ENCODE measurements at regions not wholly inside any gene's neighbourhood (a gene's known extent, or its start where the extent isn't known, plus 50 kb on each side); places are given as distances from the start of the nearest gene placed in this dataset.
"Not testable (repeated sequence)": the region's sequence is repeated elsewhere in the genome, so short reads cannot be mapped to it uniquely, and the experiment has no call there.

DNA sequence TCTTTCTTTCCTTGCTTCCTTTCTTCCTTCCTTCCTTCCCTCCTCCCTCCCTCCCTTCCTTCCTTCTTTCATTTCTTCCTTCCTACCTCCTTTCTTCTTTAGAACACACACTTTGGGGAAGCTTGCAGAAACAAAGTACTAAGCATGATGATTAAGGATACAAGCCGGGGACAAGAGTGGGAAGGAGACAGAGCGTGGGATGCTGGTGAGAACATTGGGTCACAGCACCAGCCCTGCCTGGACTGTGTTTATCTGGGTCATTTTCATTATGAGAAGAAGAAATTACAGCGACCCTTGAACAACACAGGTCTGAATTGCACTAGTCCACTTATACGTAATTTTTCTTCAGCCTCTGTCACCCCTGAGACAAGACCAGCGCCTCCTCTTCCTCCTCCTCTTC, 169.3 kb upstream of the TBL1X start:
- H3K27ac ChIP-seq = no peak overlapping the region
- no peak for TF ChIP-seq ZFX (IDR thresholded peaks at IDR 0.05)
- TF ChIP-seq, protein P1, sequence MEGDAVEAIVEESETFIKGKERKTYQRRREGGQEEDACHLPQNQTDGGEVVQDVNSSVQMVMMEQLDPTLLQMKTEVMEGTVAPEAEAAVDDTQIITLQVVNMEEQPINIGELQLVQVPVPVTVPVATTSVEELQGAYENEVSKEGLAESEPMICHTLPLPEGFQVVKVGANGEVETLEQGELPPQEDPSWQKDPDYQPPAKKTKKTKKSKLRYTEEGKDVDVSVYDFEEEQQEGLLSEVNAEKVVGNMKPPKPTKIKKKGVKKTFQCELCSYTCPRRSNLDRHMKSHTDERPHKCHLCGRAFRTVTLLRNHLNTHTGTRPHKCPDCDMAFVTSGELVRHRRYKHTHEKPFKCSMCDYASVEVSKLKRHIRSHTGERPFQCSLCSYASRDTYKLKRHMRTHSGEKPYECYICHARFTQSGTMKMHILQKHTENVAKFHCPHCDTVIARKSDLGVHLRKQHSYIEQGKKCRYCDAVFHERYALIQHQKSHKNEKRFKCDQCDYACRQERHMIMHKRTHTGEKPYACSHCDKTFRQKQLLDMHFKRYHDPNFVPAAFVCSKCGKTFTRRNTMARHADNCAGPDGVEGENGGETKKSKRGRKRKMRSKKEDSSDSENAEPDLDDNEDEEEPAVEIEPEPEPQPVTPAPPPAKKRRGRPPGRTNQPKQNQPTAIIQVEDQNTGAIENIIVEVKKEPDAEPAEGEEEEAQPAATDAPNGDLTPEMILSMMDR (conservative IDR thresholded peaks at IDR 0.05) = no peak

DNA sequence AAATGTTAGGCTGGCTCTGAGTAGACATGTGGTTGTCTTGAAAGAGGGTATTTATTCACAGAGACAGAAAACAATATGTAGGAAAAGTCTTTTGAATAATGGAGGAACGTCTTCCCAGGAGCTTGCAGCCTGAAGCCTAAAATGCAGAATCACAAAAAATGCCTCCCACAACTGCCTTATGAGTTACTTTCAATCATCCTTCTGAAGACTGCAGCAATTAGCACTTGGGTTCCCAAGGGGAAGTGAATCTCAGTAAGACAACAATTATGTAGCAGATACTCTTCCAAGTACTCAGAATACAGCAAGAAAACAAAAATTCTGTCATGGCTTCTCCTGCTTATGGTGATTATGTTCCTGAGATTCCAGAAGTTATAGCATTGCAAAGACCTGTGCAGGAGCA, 166.6 kb upstream of the TBL1X start:
- TF ChIP-seq ZFX (IDR thresholded peaks at IDR 0.05) = no peak
- TF ChIP-seq, protein P1 (conservative IDR thresholded peaks at IDR 0.05) = no peak
- H3K27ac ChIP-seq = no peak overlapping the region

DNA sequence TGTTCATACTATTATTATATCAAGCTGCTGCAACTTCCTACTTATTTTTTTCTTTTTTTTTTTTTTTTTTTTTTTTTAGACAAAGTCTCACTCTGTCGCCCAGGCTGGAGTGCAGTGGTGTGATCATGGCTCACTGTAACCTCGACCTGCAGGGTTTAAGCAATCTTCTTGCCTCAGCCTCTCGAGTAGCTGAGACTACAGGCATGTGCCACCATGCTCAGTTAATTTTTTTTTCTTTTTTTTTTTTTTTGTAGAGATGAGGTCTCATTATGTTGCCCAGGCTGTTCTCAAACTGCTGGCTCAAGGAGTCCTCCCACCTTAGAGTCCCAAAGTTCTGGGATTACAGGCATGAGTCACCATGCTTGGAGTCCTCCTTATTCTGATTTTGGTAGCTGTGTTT, 165.2 kb upstream of the TBL1X start:
- not testable (repeated sequence) for H3K27ac ChIP-seq

GRCh38 chrX:9301836-9302235, 163.0 kb upstream of the TBL1X start:
- TF ChIP-seq, protein P1 (conservative IDR thresholded peaks at IDR 0.05) = no peak
- no peak for TF ChIP-seq ZFX (IDR thresholded peaks at IDR 0.05)
- H3K27ac ChIP-seq = no peak overlapping the region

DNA sequence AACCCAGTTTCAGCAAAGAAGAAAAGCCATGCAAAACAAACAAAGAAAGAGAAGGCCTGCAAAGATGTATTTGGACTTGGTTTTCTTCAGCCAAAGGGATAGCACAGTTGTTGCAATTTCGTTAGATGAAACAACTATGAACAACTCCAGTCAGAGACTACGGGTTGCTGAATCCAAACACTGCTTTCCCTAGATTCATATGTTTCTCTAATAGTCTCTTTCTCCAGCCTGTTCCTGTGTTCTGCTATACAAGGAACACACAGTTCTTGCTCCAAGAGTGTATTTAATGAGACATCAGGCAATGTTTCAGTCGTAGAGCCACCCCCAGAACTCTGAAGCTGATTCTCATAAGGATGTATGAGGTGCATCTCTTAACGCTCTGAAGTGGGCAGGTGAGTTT, 162.5 kb upstream of the TBL1X start:
- H3K27ac ChIP-seq = no peak overlapping the region

GRCh38 chrX:9308426-9308825, 156.4 kb upstream of the TBL1X start:
- no peak overlapping the region for H3K27ac ChIP-seq
- TF ChIP-seq ZFX (IDR thresholded peaks at IDR 0.05) = no peak
- TF ChIP-seq, protein P1 (conservative IDR thresholded peaks at IDR 0.05) = no peak

More for the DNA sequence above, 162.5 kb upstream of the TBL1X start:
- no peak for TF ChIP-seq ZFX (IDR thresholded peaks at IDR 0.05)
- TF ChIP-seq, protein P1 (conservative IDR thresholded peaks at IDR 0.05) = no peak

DNA sequence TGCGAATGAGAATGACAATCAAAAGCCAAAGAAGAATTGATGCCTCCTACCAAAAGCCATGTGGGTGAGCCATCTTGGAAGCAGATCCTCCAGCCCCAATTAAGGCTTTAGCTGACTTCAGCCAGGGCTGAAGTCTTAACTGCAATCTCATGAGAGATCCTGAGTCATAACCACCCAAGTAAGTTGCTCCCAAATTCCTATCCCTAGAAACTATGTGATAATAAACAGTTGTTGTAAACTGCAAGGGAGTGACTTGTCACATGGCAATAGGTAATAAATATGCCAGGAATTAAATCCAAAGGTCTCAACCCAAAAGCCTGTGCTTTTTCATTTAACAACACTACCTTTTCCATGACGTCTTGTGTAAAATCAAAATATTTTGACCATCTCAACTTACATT, 154.2 kb upstream of the TBL1X start:
- TF ChIP-seq, protein P1 (conservative IDR thresholded peaks at IDR 0.05) = no peak
- no peak for TF ChIP-seq ZFX (IDR thresholded peaks at IDR 0.05)
- H3K27ac ChIP-seq = no peak overlapping the region

DNA sequence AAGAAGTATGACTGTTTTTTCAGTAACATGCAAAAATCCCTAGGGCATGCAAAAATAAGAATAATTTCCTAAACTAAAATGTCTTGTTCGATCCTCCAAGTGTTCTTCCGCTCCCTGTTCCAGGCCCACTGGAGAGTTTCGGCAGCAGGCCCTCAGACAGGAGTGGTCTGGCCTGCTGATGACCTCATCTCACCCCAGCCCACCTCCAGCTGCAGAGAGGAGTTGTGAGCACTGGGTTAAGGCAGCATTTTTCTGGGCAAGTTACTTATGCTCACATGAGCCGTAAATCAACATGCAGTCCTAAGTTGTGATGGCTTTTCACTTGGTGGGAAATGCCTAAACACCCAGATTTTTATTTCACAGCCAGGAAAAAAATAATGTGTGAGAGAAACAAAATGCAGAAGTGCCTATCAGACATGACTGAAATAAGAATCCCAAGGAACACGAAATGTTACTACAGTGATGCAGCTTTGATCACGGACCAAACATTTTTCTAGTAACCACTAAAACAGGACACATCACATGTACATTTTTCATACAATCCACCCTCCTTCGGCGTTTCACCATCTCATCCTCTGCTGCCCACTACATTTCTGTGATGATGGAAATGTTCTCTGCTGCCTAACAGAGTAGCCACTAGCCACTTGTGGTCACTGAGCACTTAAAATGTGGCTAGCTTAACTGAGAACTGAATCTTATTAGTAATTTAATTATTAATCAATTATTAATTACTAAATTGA, 153.3 kb upstream of the TBL1X start:
- no peak overlapping the region for H3K27ac ChIP-seq
- no peak for TF ChIP-seq ZFX (IDR thresholded peaks at IDR 0.05)
- TF ChIP-seq, protein P1 (conservative IDR thresholded peaks at IDR 0.05) = no peak

Measured in C4-2B (cell line).